ENCODE measurements at regions not wholly inside any gene's neighbourhood (a gene's known extent, or its start where the extent isn't known, plus 50 kb on each side); places are given as distances from the start of the nearest gene placed in this dataset.
A peak's percentile ranks its signal among the peaks of the same experiment; 100 is the strongest.

DNA sequence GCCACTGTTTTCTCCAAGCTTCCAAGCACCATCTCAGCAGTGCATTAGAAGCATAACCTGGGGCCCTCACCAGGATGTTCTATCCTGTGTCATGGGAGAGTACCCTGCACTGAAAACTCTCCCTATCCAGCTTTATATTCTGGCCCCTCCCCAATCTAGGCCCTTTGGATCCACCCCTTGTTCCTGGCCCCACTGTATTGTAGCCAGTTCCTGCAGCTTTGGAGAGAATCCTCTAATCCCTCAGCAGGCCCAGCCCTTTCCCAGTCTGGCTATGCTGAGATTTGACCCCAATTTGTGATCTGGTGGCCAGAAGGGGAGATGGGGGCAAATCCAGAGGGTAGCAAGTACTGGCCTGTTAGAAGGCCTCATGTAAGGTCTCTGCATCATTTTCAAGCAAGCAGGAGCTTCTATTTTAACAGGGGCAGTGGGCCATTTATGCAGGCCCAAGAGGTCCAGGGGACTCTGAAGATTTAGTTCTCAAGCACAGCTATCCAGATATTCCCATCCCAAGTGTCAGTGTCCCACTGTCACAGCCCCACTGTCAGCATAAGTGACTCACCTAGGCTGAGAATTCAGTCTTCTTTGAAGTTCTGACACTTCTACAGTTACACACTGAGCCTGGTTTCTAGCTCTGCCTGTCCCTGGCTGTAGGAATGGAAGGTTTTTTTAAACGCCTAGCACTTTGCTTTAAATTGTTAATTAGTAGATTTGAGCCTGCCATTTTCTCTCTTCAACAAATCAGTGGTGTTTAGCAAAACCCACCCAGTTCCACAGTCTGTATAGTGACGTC lies 589.5 kb upstream of the CADM1 start:
- no peak for DNase-seq (ENCODE audit: low spot score)

DNA sequence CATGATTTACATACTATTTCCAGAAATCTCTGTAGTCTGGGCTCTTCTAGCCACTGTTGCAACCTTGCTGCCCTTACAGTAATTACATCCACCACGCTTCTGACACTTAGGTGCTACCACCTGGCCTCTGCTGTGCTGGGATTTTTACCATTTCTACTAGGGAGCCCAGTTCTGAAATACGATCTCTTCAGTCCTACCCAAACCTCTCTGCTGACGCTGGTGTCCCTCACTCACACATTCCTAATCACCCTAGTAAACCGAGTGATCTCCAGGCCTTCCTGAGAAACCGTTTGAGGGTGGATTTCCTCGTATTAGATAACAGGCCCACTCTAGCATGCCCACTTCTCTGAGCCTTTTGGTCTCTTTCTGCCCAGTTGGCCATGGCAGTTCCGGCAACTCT lies 588.9 kb upstream of the CADM1 start:
- no peak for DNase-seq (ENCODE audit: low spot score)

DNA sequence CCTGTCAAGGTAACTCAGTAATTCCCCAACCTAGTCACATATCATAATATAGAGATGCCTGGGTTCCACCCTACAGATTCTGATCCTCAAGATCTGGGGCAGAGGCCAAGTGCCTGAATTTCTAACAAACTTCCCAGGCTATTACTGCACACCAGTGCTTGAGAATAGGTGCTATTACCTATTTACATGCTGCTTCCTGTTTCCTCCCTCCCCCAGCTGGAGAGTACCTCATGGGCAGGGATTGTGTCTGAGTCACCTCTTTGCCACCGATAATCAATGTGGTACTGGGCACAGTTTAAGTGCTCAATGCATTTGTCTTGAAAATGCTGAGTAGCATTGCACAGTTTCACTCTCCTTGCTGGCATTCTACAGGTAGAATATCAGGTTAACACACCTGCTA lies 582.2 kb upstream of the CADM1 start:
- no peak for DNase-seq (ENCODE audit: low spot score)

DNA sequence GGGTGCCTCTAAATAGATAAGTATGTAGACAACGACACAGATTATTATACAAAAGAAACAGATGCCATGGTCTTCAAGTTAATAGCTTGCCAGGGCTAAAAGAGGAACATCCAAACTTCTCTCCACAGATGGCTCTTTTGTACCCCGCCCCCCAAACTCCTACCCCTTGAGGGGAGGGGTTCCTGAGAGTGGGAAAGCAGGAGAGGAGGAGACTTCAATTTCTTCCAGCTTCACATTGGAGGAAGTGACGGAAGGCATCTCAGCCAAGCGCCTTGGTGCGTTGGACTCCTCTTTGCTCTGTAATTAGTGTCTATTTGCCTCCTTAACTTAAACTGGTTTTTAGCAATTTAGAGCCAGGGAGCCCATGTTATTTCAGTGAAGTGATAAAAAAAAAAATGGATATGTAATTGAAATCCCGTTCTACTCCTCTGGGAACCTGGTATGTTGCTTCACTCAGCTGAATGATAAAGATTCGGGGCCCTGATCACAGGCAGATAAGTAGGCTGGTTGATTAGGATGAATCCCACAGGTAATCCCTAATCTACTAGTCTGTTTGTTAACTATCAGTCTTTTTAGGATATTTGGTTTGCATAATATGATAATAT lies 580.9 kb upstream of the CADM1 start:
- no peak for DNase-seq (ENCODE audit: low spot score)

DNA sequence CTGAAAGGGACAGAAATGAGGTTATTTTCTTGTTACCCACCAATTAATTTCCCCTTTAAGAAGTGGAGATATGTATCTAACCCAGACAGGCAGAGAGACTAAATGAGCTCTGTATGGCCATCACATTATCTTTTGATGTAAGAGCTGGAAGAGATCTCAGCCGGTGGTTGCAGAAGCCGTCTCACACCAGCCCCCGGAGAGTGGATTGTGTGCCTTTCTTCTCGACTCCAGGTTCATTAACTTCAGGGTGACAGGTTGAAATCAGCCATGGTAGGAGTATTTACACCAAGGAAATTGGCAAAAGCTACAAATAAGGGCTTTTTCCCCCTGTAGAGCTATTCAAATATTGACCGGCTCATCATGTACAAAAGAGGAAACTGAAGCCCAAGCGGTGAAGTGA lies 580.3 kb upstream of the CADM1 start:
- DNase-seq (ENCODE audit: low spot score), result no peak

DNA sequence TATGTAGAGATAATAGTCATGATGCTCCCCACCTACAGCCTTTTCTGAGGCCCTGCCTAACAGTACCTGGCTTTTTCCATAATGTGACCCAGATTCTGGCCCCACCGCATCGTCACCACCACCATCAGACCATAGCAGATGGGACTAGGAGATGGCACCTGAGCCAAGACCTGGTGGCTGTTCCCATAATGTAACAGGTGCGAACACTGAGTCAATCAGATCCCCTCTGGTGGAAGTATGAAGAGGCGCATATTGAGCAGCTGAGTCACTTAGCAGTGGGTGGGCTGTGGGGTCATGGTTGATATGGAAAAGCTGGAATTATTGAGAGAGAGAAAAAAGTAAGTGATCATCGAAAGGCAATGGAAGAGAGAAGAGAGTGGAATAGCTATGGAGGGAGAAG lies 578.0 kb upstream of the CADM1 start:
- no peak for DNase-seq (ENCODE audit: low spot score)

DNA sequence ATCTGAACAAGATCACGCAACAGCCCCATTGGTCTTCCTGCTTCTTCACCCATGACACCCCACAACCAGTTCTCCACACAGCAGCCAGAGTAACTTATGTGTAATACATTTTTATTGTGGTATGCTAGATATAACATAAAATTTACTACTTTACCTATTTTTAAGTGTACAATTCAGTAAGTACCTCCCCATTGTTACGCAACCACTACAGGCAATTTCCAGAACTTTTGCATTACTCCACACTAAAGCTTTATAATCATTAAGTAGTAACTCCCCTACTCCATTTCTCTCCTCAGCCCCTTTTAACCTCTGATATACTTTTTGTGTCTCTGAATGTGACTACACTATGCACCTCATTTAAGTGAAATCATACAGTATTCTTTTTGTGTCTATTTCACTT lies 575.4 kb upstream of the CADM1 start:
- no peak for DNase-seq (ENCODE audit: low spot score)

DNA sequence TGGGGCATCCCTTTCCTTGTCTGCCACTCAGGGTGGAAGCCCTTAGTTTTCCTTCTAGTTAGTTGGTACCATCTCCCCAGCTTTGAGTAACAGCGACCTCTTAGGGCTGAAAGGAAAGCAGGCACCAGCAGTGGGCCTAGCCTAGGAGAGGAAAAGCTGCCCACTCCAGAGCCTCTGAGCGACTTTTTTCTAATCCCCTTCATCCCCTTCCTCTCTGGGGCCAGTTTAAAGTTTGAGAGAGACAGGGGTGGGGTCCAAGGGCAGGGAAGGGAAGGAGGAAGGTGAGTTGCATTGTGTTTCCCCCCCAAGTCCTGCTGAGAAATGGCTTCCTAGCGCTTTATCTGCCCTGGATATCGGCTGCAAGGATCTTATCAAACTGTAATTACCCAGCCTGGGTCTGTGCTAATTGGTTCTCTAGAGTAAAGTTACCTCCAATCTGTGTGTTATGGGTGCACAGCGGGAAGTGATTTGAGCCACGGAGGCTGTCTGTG lies 573.9 kb upstream of the CADM1 start:
- DNase-seq (ENCODE audit: low spot score), result peak; percentile 37

DNA sequence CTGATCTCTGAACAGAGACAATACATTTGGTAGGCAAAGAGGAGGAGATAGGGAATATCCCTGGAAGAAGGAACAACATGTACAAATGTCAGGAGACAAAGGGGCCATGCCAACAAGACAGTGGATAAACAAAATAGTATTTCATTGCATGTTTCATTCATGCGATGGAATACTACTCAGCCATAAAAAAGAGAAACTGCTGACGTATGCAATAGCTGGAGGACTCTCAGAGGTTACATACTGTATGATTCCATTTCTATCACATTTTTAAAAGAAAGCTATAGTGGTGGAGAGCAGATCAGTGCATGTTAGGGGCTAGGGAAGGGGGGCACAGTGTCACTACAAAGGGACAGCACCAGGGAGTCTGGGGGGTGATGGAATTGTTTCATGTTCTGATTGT lies 572.9 kb upstream of the CADM1 start:
- no peak for DNase-seq (ENCODE audit: low spot score)

DNA sequence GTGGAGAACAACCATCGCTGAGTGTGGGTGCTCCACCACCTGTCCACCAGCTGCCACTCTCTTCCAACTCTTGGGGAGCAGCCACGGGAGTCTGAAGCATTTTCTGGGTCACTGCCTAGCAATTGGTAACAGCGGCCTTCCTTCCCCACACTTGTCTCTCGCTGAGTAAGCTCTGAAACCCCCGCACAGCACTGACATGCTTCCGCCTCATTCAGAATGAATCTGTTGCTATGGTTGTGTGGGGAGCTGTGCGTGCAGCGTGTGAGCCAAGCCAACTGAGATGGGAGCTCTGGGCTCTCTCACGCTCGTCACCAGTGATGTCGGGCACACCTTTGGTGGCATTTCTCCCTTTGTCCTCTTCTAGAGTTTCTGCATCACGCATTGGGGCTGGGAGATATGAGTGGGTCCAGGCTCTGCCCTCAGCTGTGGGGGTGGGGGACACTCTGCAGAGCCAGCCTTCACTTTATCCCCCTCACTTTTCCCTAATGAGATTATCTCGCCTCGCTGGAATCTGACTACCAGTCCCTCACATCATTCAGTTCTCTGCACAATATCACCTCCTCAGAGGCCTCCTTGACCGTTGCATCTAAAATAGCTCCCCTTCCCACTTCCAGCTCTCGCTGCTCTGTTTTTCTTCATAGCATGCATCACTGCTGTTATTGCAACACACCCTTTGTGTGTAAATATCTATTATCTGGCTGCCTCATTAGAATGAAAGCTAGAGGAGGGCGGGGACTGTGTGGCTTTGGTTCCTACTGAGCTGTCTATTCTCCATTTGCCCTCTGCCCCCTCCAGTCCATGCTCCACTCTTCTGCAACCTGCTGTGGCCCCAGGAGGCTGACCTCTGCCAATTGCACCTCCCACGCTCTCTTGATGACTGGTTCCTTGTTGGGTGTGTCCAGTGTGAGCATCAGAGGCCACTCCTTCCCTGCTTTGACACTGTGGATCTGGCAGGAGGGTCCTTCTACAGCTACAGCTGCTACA lies 569.9 kb upstream of the CADM1 start:
- peak; percentile 68 for DNase-seq (ENCODE audit: low spot score)

DNA sequence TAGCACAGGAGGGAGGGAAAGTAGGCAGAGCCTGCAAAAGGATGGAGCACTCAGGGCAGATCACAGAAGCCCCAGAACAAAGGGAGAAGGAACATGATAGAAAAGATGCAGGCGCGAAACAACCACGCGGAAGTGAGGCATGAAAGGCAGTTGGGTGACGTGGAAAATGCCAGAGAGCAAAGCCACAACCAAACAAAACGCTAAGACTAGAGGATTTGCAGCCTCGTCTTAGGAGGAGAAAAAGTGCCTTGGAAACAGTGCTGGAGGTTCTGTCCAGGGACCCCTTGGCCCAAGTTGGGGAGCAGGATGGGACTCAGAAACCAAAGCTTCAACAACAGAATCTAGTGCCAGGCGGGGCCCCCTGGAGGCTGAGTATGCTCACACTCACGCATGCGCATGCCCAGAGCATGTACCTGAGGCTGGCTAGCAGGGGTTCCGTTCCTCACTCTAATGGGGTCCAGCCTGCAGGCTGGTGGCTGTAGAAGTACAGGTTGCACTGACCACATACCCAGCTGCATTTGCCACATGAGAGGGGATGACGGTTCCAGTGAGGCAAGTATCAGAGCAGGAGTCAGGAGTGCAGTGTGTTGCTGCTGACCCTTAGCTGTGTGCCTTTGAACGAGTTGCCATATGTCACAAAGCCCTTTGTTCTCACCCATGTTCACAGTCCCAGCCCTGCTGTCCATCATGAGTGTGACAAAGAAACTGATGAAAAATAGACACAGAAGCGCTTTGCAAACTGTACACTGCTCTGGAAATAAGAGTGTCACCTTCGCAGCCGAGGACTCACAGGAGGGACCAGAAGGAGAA lies 568.6 kb upstream of the CADM1 start:
- no peak for DNase-seq (ENCODE audit: low spot score)

DNA sequence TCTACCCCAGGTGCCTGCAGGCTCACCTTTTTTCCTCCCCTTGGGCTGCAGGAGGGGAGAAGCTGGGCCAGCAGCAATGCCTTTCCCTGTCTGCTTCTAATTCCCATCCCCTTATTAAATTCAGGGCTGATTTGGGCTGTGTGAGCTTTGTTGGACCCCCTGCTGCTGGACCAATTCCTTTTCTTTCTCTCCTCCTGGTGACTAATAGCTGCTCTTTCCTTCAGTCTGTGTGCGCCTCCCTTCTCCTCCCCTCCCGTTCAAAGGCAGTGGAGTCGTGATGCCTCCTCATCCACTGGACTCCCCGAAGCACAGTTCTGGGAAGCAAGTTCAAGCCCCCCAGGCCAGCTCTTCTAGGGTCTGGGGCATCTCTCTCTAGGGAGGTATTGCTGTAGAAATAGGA lies 567.9 kb upstream of the CADM1 start:
- DNase-seq (ENCODE audit: low spot score), result no peak

DNA sequence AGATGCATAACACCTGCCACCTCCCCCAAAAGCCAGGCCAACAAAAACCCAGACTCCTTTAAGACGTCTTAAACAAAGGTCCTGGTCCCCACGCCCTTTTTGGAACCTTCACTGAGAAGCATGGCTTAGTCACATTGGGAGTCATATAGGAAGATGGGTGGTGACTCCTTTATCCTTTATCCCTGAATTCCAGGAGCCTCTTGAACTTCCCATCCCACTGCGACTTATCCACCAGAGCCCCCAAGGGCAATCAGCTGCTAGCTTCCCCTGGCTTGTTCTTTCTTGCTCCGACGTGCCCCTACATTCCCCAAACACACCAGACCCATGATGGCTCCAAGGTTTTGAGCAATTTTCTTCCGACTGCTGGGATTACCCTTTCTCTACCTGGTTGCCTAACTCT lies 567.0 kb upstream of the CADM1 start:
- no peak for DNase-seq (ENCODE audit: low spot score)

DNA sequence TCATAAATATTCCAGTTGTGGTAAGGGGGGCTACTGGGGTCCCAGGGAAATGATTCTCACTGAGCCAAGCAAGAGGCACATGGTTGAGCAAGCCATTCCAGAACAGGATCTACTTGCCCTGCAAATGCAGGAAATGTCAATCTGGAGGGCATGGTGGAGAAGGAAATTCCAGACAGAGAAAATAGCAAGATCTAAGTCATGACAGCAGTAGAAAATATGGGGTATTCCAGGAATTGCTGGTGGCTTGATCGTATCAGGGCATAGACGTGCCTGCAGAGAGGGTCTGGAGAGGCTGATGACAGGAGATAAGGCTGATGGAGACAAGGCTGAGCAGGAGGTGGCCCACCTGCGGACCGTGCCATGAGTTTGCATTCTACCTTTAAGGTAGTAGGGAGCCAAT lies 566.3 kb upstream of the CADM1 start:
- peak; percentile 71 for DNase-seq (ENCODE audit: low spot score)

DNA sequence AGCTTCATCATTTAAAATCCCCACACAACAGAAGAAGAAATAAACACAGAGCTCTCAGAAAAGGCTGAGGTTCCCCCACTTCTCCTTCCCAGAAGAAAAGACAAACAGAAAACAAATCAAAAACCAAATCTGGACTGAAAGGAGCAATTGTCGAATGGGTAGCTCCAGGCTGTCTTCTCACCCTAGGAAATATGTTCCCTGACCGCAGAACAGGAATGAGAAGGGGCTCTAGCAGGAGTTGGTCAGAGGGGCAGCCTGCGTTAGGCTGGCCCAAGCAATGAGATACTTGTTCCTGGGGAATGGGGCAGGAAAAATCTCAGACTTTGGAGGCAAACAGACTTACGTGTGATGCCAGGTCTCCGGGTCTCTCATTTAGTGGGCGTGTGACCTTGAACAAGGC lies 562.6 kb upstream of the CADM1 start:
- no peak for DNase-seq (ENCODE audit: low spot score)

DNA sequence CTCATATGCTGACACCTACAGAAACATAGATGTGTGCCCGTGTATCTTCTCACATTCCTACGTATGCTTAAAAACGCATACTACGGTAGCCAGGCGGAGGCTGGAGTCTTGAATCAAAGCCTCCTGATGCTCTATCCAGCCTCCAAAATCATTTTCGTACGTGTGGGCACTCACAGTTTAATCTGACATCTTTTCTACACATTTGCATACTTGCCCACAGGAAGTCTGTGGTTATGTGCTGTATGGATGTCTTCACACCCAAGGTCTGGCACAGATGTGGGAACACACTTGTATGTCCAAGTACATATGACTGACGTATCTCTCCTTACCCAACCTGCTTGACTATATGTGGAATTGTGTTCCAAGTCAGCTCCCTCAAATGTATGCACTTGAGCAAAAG lies 561.8 kb upstream of the CADM1 start:
- no peak for DNase-seq (ENCODE audit: low spot score)

DNA sequence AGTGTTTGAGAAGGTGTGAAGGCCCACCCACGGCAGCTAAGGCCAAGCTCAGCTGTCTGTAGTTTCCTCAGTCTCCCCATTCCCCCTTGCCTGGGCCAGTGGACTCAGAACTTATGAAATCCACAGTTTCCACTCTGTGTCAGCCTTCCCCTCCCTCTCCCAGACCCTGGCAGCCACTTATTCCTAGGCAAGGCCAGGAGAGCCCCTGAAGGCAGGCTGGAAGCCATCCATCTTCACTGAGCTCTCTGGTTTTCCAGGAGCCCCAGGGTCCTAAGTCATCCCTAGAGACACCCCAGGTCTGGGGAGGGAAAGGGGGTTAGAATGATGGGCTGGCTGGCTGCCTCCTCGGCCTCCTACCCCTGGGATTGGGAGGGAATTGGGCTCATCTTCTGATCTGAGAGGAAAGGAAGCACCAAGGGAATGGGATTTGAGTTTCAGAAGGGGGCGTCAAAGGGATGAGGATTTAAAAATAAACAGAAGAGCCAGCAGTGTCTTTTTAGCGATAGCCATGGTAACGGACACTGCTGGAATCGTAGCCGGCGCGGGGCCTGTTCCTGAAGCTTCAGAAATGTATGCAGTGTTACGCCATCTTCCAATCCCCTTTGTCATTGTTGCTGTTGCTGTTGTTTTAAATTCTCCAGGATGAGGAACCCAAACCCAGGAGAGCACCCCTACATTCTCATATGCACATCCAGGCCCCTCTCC lies 561.1 kb upstream of the CADM1 start:
- DNase-seq (ENCODE audit: low spot score), result no peak

DNA sequence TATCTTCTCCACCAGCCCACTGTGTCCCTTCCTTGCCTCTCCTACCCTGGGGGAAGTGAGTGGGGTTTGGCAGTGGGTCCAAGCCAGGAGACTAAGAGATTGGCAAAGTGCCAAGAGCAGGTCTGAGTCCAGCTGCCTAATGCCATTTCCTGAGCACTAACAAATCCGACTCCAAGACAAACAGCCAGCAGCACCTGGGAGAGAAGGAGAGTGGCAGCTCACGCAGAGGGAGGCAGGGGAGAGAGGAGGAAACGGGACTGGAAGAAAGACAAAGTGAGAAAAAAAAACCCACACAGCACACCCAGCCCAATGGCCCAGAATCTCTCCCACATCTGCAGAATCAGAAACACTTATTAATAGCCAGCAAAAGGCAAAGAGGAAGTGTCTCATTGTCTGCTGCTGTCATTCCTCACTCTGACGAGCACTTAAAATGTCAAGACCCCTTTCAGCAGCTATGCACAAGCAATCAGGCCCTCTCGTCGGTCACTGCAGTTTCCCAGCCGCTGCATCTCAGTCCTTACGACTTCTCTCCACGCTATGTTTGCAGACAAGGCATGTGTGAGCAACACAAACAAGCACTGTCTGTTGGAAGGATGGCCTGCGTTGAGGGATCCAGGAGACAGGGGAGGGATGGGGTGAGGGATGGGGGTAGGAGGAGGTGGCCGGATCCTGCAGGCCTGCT lies 558.4 kb upstream of the CADM1 start:
- DNase-seq (ENCODE audit: low spot score), result peak; percentile 65

DNA sequence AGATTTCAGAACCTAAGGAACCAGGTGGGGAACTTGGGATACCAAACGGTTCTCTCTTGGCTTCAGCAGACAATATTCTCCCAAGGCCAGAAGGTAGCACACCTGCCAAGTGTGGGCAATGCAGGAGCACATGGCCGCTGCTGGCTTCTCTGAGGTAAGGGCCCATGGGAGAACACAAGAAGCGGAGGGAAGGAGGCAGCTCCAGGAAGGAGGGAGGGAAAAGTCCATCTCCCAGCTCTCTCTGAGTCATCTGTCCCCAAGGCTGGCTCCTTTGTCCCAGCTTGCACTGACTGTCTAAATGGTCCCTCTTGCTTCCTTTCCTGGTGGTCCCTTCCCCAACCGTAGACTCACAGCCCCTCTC lies 557.9 kb upstream of the CADM1 start:
- no peak for DNase-seq (ENCODE audit: low spot score)

DNA sequence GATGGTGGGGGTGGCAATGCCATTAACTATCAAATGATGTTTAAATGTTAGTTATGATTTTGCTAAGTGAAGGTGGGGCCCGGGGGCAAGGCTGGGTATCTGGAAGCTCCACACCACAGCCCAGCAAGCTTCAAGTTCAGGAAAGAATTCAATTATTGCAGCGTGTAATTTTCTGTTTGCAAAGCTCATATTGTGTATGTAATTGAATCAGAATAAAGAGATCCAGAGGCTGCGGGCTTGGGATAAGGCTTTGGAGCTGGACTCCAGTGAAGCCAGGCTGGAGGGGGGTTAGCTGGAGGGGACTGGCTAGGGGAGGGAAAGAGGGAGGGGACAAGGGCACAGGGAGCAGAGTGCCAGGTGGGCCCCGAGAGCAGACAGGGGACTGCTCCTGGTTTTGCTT lies 557.1 kb upstream of the CADM1 start:
- DNase-seq (ENCODE audit: low spot score), result peak; percentile 68
